Activated CD4-positive, alpha-beta T cell treated with anti-CD3 and anti-CD28 coated beads, Interleukin-2, amount 50 U/mL, for 16 hours (primary cell): ENCODE measurements at regions not wholly inside any gene's neighbourhood (a gene's known extent, or its start where the extent isn't known, plus 50 kb on each side); places are given as distances from the start of the nearest gene placed in this dataset.

Experiments
- DNase-seq: peaks from one replicate; pipeline ENCODE4 v3.0.0-alpha.2; 2020

- no peak for DNase-seq
Measured at GRCh38 chr5:10009802-10010201, 239.9 kb downstream of the ATPSCKMT start.

- DNase-seq = no peak
Measured at GRCh38 chr5:9987101-9987500, 262.6 kb downstream of the ATPSCKMT start.

- DNase-seq = no peak
Measured at GRCh38 chr5:9977070-9977469, 272.6 kb downstream of the ATPSCKMT start.

- DNase-seq = no peak
Measured at GRCh38 chr5:9976621-9977020, 273.1 kb downstream of the ATPSCKMT start.

GRCh38 chr5:9972059-9972458 is 277.6 kb downstream of the ATPSCKMT start:
- DNase-seq = no peak

- DNase-seq = no peak
Measured at GRCh38 chr5:9971301-9971700, 278.4 kb downstream of the ATPSCKMT start.

GRCh38 chr5:9958914-9959313 is 290.8 kb downstream of the ATPSCKMT start:
- no peak for DNase-seq

- DNase-seq = no peak
Measured at GRCh38 chr5:9957214-9957613, 292.5 kb downstream of the ATPSCKMT start.

GRCh38 chr5:9956725-9957124 is 293.0 kb downstream of the ATPSCKMT start:
- no peak for DNase-seq

- no peak for DNase-seq
Measured at GRCh38 chr5:9955586-9955985, 294.1 kb downstream of the ATPSCKMT start.

- DNase-seq = no peak
Measured at GRCh38 chr5:9954869-9955268, 294.8 kb downstream of the ATPSCKMT start.

- no peak for DNase-seq
Measured at GRCh38 chr5:9953691-9954090, 296.0 kb downstream of the ATPSCKMT start.

- no peak for DNase-seq
Measured at GRCh38 chr5:9951865-9952516, 297.7 kb downstream of the ATPSCKMT start.

- DNase-seq = no peak
Measured at GRCh38 chr5:9947944-9948343, 301.7 kb downstream of the ATPSCKMT start.

GRCh38 chr5:9947225-9947714 is 302.4 kb downstream of the ATPSCKMT start:
- no peak for DNase-seq

- no peak for DNase-seq
Measured at GRCh38 chr5:9932770-9933169, 302.6 kb upstream of the TAS2R1 start.

GRCh38 chr5:9930156-9930555 is 300.0 kb upstream of the TAS2R1 start:
- no peak for DNase-seq

- DNase-seq = no peak
Measured at GRCh38 chr5:9928326-9928725, 298.2 kb upstream of the TAS2R1 start.

GRCh38 chr5:9927521-9927997 is 297.4 kb upstream of the TAS2R1 start:
- DNase-seq = no peak

GRCh38 chr5:9927106-9927505 is 297.0 kb upstream of the TAS2R1 start:
- DNase-seq = no peak

- DNase-seq = peak; percentile 40
Measured at GRCh38 chr5:9924614-9925013, 294.5 kb upstream of the TAS2R1 start.

GRCh38 chr5:9922719-9923118 is 292.6 kb upstream of the TAS2R1 start:
- no peak for DNase-seq

GRCh38 chr5:9920697-9921096 is 290.5 kb upstream of the TAS2R1 start:
- DNase-seq = no peak

GRCh38 chr5:9919306-9920030 is 289.3 kb upstream of the TAS2R1 start:
- DNase-seq = no peak
